ENCODE measurements at regions not wholly inside any gene's neighbourhood (a gene's known extent, or its start where the extent isn't known, plus 50 kb on each side); places are given as distances from the start of the nearest gene placed in this dataset.
"Not testable (repeated sequence)": the region's sequence is repeated elsewhere in the genome, so short reads cannot be mapped to it uniquely, and the experiment has no call there.

DNA sequence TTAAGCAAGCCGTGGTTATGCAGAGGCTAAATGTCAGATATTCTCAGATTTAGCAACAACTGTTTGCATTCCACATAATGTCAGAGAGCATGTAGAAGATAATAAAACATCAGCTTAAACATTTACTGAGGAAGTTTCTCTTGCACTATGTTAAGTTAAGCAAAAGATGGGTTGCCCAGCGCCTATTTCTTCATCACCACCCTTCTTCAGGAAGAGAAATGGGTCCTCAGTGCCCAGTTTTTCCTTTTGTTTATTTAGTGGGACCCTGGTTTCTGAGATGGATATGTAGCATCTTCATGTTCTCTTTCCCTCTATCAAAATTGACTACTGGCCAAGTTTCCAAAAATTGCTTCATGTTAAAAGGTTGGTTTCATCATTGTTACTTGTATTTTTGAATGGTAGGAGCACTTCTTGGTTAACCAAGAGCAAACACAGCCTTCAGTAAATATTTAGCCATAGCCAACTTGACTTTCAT lies 356.8 kb downstream of the RFC3 start:
- Histone ChIP-seq H3K4me3 (no peak overlapping the region), H3K27ac (no peak overlapping the region), H3K9me3 (no peaks in the 10 kb centered on the region), H3K27me3 (replicated peaks in 1 of 7) (no peaks in the 10 kb centered on the region), H3K4me1 (no peaks in the 10 kb centered on the region), H3K36me3 (no peaks in the 10 kb centered on the region)
- DNase-seq, result no peak
- TF ChIP-seq POLR2AphosphoS5 (IDR thresholded peaks at IDR 0.05), result no peak
- TF ChIP-seq, protein P1, sequence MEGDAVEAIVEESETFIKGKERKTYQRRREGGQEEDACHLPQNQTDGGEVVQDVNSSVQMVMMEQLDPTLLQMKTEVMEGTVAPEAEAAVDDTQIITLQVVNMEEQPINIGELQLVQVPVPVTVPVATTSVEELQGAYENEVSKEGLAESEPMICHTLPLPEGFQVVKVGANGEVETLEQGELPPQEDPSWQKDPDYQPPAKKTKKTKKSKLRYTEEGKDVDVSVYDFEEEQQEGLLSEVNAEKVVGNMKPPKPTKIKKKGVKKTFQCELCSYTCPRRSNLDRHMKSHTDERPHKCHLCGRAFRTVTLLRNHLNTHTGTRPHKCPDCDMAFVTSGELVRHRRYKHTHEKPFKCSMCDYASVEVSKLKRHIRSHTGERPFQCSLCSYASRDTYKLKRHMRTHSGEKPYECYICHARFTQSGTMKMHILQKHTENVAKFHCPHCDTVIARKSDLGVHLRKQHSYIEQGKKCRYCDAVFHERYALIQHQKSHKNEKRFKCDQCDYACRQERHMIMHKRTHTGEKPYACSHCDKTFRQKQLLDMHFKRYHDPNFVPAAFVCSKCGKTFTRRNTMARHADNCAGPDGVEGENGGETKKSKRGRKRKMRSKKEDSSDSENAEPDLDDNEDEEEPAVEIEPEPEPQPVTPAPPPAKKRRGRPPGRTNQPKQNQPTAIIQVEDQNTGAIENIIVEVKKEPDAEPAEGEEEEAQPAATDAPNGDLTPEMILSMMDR (IDR thresholded peaks at IDR 0.05 in 8 of 11, conservative IDR thresholded peaks at IDR 0.05 in 3 of 11), result no peak
- TF ChIP-seq POLR2A (IDR thresholded peaks at IDR 0.05), result no peak
- intact Hi-C loops (cut with DNase I; ENCODE audit: low total_unique reads), result no loop called here
- WGBS, 5 donors, result 72 to 91% (median 83%) methylated on average over 2 of the region's 2 CpGs

DNA sequence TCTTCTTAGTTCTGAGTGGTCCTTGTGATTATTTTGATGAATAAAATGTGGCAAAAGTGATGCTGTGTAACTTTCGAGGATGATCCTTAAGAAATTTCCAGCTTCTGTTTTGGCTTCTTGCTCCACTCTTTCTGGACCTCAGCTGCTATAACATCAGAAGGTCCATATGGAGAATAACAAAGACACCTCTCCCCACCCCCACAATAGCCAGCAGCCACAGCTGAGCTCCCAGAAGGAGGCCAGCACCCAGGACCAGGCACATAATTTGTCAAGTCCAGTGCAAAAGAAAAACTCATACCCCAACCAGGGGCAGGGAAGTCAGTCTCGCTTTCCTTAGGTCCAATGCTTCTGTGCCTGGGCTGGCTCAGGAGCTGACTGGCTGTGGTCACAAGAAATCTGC lies 357.6 kb downstream of the RFC3 start:
- Histone ChIP-seq H3K4me3 (no peak overlapping the region), H3K9me3 (no peaks in the 10 kb centered on the region), H3K36me3 (no peaks in the 10 kb centered on the region), H3K27ac (no peak overlapping the region), H3K27me3 (replicated peaks in 1 of 7) (no peaks in the 10 kb centered on the region), H3K4me1 (no peaks in the 10 kb centered on the region)
- 85 to 95% (median 92%) methylated on average over 2 of the region's 2 CpGs for WGBS, 5 donors
- no peak for DNase-seq
- intact Hi-C loops (cut with DNase I; ENCODE audit: low total_unique reads), result no loop called here
- TF ChIP-seq POLR2A (IDR thresholded peaks at IDR 0.05) (no peak), POLR2AphosphoS5 (IDR thresholded peaks at IDR 0.05) (no peak)
- TF ChIP-seq, protein P1 (IDR thresholded peaks at IDR 0.05 in 8 of 11, conservative IDR thresholded peaks at IDR 0.05 in 3 of 11), result no peak

DNA sequence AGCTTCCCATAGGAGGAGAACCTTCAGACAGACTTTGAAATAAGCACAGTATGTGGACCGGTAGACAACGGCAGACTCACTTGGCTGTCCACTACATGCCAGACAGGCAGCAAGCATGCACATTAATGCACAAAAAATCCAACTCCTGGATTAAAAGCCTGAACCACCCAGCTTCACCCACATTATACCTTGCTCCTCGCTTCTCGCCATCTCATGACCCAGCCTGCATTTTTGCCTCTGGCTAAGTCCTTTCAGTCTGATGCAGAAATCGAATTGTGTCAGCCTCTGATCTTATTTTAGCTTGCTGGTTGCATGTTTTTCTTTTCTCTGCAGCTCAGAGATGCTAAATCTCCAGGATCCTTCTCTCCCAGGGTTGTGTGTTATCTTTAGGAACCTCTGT lies 358.7 kb downstream of the RFC3 start:
- TF ChIP-seq POLR2AphosphoS5 (IDR thresholded peaks at IDR 0.05), result no peak
- no peak for TF ChIP-seq POLR2A (IDR thresholded peaks at IDR 0.05)
- TF ChIP-seq, protein P1 (IDR thresholded peaks at IDR 0.05 in 8 of 11, conservative IDR thresholded peaks at IDR 0.05 in 3 of 11), result no peak
- Histone ChIP-seq H3K27ac (no peak overlapping the region), H3K9me3 (no peaks in the 10 kb centered on the region), H3K4me3 (no peak overlapping the region), H3K4me1 (no peaks in the 10 kb centered on the region), H3K36me3 (no peaks in the 10 kb centered on the region), H3K27me3 (replicated peaks in 1 of 7) (no peaks in the 10 kb centered on the region)
- DNase-seq, result no peak
- intact Hi-C loops (cut with DNase I; ENCODE audit: low total_unique reads), result no loop called here
- WGBS, 5 donors, result 62 to 82% (median 77%) methylated on average over 5 of the region's 5 CpGs

DNA sequence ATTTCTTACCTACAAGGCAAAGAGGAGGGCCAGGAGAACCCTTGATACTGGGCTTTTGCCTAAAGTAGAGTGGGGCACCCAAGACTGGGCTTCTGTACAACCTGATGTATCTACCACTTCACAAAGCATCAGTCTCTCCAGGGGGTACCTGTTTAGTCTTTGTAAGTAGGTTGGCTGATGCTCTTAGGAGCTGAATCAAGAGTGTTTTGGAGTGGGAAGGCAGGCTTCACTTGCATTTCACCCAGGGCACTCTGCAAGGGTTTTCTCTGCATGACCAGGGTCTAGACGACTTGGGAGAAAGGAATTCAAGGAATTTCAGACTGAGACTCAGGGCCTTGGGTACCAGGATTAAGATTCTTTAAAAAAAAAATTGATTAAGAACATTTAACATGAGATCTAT lies 361.5 kb downstream of the RFC3 start:
- no peak for TF ChIP-seq POLR2AphosphoS5 (IDR thresholded peaks at IDR 0.05)
- 33 to 60% (median 43%) methylated on average over 1 of the region's 1 CpG for WGBS, 5 donors
- intact Hi-C loops (cut with DNase I; ENCODE audit: low total_unique reads), result no loop called here
- H3K4me3 ChIP-seq, result no peak overlapping the region
- no peak overlapping the region for H3K27ac ChIP-seq
- no peaks in the 10 kb centered on the region for H3K9me3 ChIP-seq
- H3K36me3 ChIP-seq, result no peaks in the 10 kb centered on the region
- DNase-seq, result no peak
- no peaks in the 10 kb centered on the region for H3K4me1 ChIP-seq
- no peaks in the 10 kb centered on the region for H3K27me3 ChIP-seq (replicated peaks in 1 of 7)

DNA sequence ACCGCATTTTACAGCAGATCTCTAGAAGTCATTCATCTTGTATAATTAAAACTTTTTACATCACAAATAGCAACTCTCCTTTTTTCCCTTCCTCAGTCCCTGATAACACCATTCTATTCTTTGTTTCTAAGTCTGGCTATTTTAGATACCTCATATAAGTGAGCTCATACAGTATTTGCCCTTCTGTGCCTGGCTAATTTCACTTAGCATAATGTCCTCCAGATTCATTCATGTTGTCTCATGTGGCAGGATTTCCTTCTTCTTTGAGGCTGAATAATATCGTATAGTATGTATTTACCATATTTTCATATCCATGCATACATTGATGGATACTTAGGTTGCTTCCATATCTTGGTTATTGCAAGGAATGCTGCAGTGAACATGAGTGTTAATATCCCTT lies 362.0 kb downstream of the RFC3 start:
- TF ChIP-seq, protein P1 (IDR thresholded peaks at IDR 0.05 in 8 of 11, conservative IDR thresholded peaks at IDR 0.05 in 3 of 11), result no peak
- TF ChIP-seq POLR2AphosphoS5 (IDR thresholded peaks at IDR 0.05) (no peak), POLR2A (IDR thresholded peaks at IDR 0.05) (no peak)

DNA sequence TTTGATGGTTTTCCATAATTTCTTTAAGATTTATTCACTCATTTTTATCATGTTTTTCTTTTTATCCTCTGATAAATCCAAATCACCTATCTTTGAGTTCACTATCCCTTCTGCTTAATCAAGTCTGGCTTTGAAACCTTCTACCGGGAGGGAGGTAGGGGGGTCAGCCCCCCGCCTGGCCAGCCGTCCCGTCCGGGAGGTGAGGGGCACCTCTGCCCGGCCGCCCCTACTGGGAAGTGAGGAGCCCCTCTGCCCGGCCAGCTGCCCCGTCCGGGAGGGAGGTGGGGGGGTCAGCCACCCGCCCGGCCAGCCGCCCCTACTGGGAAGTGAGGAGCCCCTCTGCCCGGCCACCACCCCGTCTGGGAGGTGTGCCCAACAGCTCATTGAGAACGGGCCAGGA lies 363.3 kb downstream of the RFC3 start:
- intact Hi-C loops (cut with DNase I; ENCODE audit: low total_unique reads); H3K4me3 ChIP-seq; H3K36me3 ChIP-seq; H3K27me3 ChIP-seq (replicated peaks in 1 of 7); H3K9me3 ChIP-seq; H3K4me1 ChIP-seq; DNase-seq; H3K27ac ChIP-seq: not testable (repeated sequence)
- WGBS, 5 donors, result 93 to 98% (median 95%) methylated on average over 13 to 16 of the region's 16 CpGs

More for the DNA sequence above, 362.0 kb downstream of the RFC3 start:
- 83 to 88% (median 86%) methylated on average over 2 of the region's 2 CpGs for WGBS, 5 donors
- Histone ChIP-seq H3K4me3 (no peak overlapping the region), H3K9me3 (no peaks in the 10 kb centered on the region), H3K4me1 (no peaks in the 10 kb centered on the region), H3K27ac (no peak overlapping the region), H3K27me3 (replicated peaks in 1 of 7) (no peaks in the 10 kb centered on the region), H3K36me3 (no peaks in the 10 kb centered on the region)
- intact Hi-C loops (cut with DNase I; ENCODE audit: low total_unique reads), result no loop called here
- no peak for DNase-seq

Data from spleen (tissue), 11 donors.